ENCODE measurements at regions not wholly inside any gene's neighbourhood (a gene's known extent, or its start where the extent isn't known, plus 50 kb on each side); places are given as distances from the start of the nearest gene placed in this dataset.

GRCh38 chrX:10047133-10047532 lies 80.0 kb downstream of the CLDN34 start:
- no peak overlapping the region for H3K27ac ChIP-seq (ENCODE audit: insufficient read depth, low read length, poor library complexity, severe bottlenecking)
- H3K4me1 ChIP-seq (ENCODE audit: control insufficient read depth, insufficient read depth, low read length, poor library complexity, severe bottlenecking): no peaks in the 10 kb centered on the region
- no peak overlapping the region for H3K4me3 ChIP-seq (ENCODE audit: insufficient read depth, low read depth, low read length, poor library complexity, severe bottlenecking)
- no peaks in the 10 kb centered on the region for H3K9me3 ChIP-seq (ENCODE audit: control insufficient read depth, low read length)
- no peak for DNase-seq
- H3K27me3 ChIP-seq (replicated peaks; ENCODE audit: control insufficient read depth, insufficient read depth, low read length, poor library complexity, severe bottlenecking): no peaks in the 10 kb centered on the region
- no peaks in the 10 kb centered on the region for H3K36me3 ChIP-seq (ENCODE audit: control insufficient read depth, insufficient read depth, low read length)

- Histone ChIP-seq H3K4me3 (ENCODE audit: insufficient read depth, low read depth, low read length, poor library complexity, severe bottlenecking) (no peak overlapping the region), H3K27ac (ENCODE audit: insufficient read depth, low read length, poor library complexity, severe bottlenecking) (no peak overlapping the region), H3K4me1 (ENCODE audit: control insufficient read depth, insufficient read depth, low read length, poor library complexity, severe bottlenecking) (no peaks in the 10 kb centered on the region), H3K9me3 (ENCODE audit: control insufficient read depth, low read length) (no peaks in the 10 kb centered on the region), H3K36me3 (ENCODE audit: control insufficient read depth, insufficient read depth, low read length) (no peaks in the 10 kb centered on the region), H3K27me3 (replicated peaks; ENCODE audit: control insufficient read depth, insufficient read depth, low read length, poor library complexity, severe bottlenecking) (no peaks in the 10 kb centered on the region)
- DNase-seq: no peak
These were observed 80.5 kb downstream of the CLDN34 start for GRCh38 chrX:10047631-10048030.

- Histone ChIP-seq H3K36me3 (ENCODE audit: control insufficient read depth, insufficient read depth, low read length) (no peaks in the 10 kb centered on the region), H3K27ac (ENCODE audit: insufficient read depth, low read length, poor library complexity, severe bottlenecking) (no peak overlapping the region), H3K4me1 (ENCODE audit: control insufficient read depth, insufficient read depth, low read length, poor library complexity, severe bottlenecking) (no peaks in the 10 kb centered on the region), H3K27me3 (replicated peaks; ENCODE audit: control insufficient read depth, insufficient read depth, low read length, poor library complexity, severe bottlenecking) (no peaks in the 10 kb centered on the region), H3K9me3 (ENCODE audit: control insufficient read depth, low read length) (no peaks in the 10 kb centered on the region), H3K4me3 (ENCODE audit: insufficient read depth, low read depth, low read length, poor library complexity, severe bottlenecking) (no peak overlapping the region)
- DNase-seq: no peak
These were observed 80.9 kb downstream of the CLDN34 start for GRCh38 chrX:10048076-10048475.

- no peak for DNase-seq
- Histone ChIP-seq H3K36me3 (ENCODE audit: control insufficient read depth, insufficient read depth, low read length) (no peaks in the 10 kb centered on the region), H3K27ac (ENCODE audit: insufficient read depth, low read length, poor library complexity, severe bottlenecking) (no peak overlapping the region), H3K4me1 (ENCODE audit: control insufficient read depth, insufficient read depth, low read length, poor library complexity, severe bottlenecking) (no peaks in the 10 kb centered on the region), H3K4me3 (ENCODE audit: insufficient read depth, low read depth, low read length, poor library complexity, severe bottlenecking) (no peak overlapping the region), H3K9me3 (ENCODE audit: control insufficient read depth, low read length) (no peaks in the 10 kb centered on the region), H3K27me3 (replicated peaks; ENCODE audit: control insufficient read depth, insufficient read depth, low read length, poor library complexity, severe bottlenecking) (no peaks in the 10 kb centered on the region)
These were observed 81.5 kb downstream of the CLDN34 start for GRCh38 chrX:10048707-10049106.

- no peak overlapping the region for H3K27ac ChIP-seq (ENCODE audit: insufficient read depth, low read length, poor library complexity, severe bottlenecking)
- no peaks in the 10 kb centered on the region for H3K9me3 ChIP-seq (ENCODE audit: control insufficient read depth, low read length)
- no peak for DNase-seq
- no peak overlapping the region for H3K4me3 ChIP-seq (ENCODE audit: insufficient read depth, low read depth, low read length, poor library complexity, severe bottlenecking)
- H3K4me1 ChIP-seq (ENCODE audit: control insufficient read depth, insufficient read depth, low read length, poor library complexity, severe bottlenecking): no peaks in the 10 kb centered on the region
- no peaks in the 10 kb centered on the region for H3K36me3 ChIP-seq (ENCODE audit: control insufficient read depth, insufficient read depth, low read length)
- no peaks in the 10 kb centered on the region for H3K27me3 ChIP-seq (replicated peaks; ENCODE audit: control insufficient read depth, insufficient read depth, low read length, poor library complexity, severe bottlenecking)
These were observed 82.1 kb downstream of the CLDN34 start for GRCh38 chrX:10049236-10049635.

- no peaks in the 10 kb centered on the region for H3K9me3 ChIP-seq (ENCODE audit: control insufficient read depth, low read length)
- no peak overlapping the region for H3K4me3 ChIP-seq (ENCODE audit: insufficient read depth, low read depth, low read length, poor library complexity, severe bottlenecking)
- H3K27me3 ChIP-seq (replicated peaks; ENCODE audit: control insufficient read depth, insufficient read depth, low read length, poor library complexity, severe bottlenecking): no peaks in the 10 kb centered on the region
- H3K36me3 ChIP-seq (ENCODE audit: control insufficient read depth, insufficient read depth, low read length): no peaks in the 10 kb centered on the region
- no peak for DNase-seq
- H3K4me1 ChIP-seq (ENCODE audit: control insufficient read depth, insufficient read depth, low read length, poor library complexity, severe bottlenecking): no peaks in the 10 kb centered on the region
- no peak overlapping the region for H3K27ac ChIP-seq (ENCODE audit: insufficient read depth, low read length, poor library complexity, severe bottlenecking)
These were observed 83.3 kb downstream of the CLDN34 start for GRCh38 chrX:10050481-10050880.

GRCh38 chrX:10051866-10052480 lies 84.8 kb downstream of the CLDN34 start:
- DNase-seq: no peak
- Histone ChIP-seq H3K27ac (ENCODE audit: insufficient read depth, low read length, poor library complexity, severe bottlenecking) (no peak overlapping the region), H3K36me3 (ENCODE audit: control insufficient read depth, insufficient read depth, low read length) (no peaks in the 10 kb centered on the region), H3K9me3 (ENCODE audit: control insufficient read depth, low read length) (no peaks in the 10 kb centered on the region), H3K27me3 (replicated peaks; ENCODE audit: control insufficient read depth, insufficient read depth, low read length, poor library complexity, severe bottlenecking) (no peaks in the 10 kb centered on the region), H3K4me3 (ENCODE audit: insufficient read depth, low read depth, low read length, poor library complexity, severe bottlenecking) (no peak overlapping the region), H3K4me1 (ENCODE audit: control insufficient read depth, insufficient read depth, low read length, poor library complexity, severe bottlenecking) (no peaks in the 10 kb centered on the region)

- Histone ChIP-seq H3K4me1 (ENCODE audit: control insufficient read depth, insufficient read depth, low read length, poor library complexity, severe bottlenecking) (no peaks in the 10 kb centered on the region), H3K36me3 (ENCODE audit: control insufficient read depth, insufficient read depth, low read length) (no peaks in the 10 kb centered on the region), H3K27me3 (replicated peaks; ENCODE audit: control insufficient read depth, insufficient read depth, low read length, poor library complexity, severe bottlenecking) (no peaks in the 10 kb centered on the region), H3K9me3 (ENCODE audit: control insufficient read depth, low read length) (no peaks in the 10 kb centered on the region), H3K4me3 (ENCODE audit: insufficient read depth, low read depth, low read length, poor library complexity, severe bottlenecking) (no peak overlapping the region), H3K27ac (ENCODE audit: insufficient read depth, low read length, poor library complexity, severe bottlenecking) (no peak overlapping the region)
- DNase-seq: no peak
These were observed 85.9 kb downstream of the CLDN34 start for GRCh38 chrX:10052906-10053625.

GRCh38 chrX:10054396-10054795 lies 87.2 kb downstream of the CLDN34 start:
- no peaks in the 10 kb centered on the region for H3K27me3 ChIP-seq (replicated peaks; ENCODE audit: control insufficient read depth, insufficient read depth, low read length, poor library complexity, severe bottlenecking)
- DNase-seq: no peak
- H3K27ac ChIP-seq (ENCODE audit: insufficient read depth, low read length, poor library complexity, severe bottlenecking): no peak overlapping the region
- no peaks in the 10 kb centered on the region for H3K4me1 ChIP-seq (ENCODE audit: control insufficient read depth, insufficient read depth, low read length, poor library complexity, severe bottlenecking)
- H3K4me3 ChIP-seq (ENCODE audit: insufficient read depth, low read depth, low read length, poor library complexity, severe bottlenecking): no peak overlapping the region
- no peaks in the 10 kb centered on the region for H3K9me3 ChIP-seq (ENCODE audit: control insufficient read depth, low read length)
- H3K36me3 ChIP-seq (ENCODE audit: control insufficient read depth, insufficient read depth, low read length): no peaks in the 10 kb centered on the region

GRCh38 chrX:10055430-10055829 lies 88.3 kb downstream of the CLDN34 start:
- no peaks in the 10 kb centered on the region for H3K9me3 ChIP-seq (ENCODE audit: control insufficient read depth, low read length)
- no peak for DNase-seq
- H3K27me3 ChIP-seq (replicated peaks; ENCODE audit: control insufficient read depth, insufficient read depth, low read length, poor library complexity, severe bottlenecking): no peaks in the 10 kb centered on the region
- H3K4me1 ChIP-seq (ENCODE audit: control insufficient read depth, insufficient read depth, low read length, poor library complexity, severe bottlenecking): no peaks in the 10 kb centered on the region
- H3K27ac ChIP-seq (ENCODE audit: insufficient read depth, low read length, poor library complexity, severe bottlenecking): no peak overlapping the region
- H3K36me3 ChIP-seq (ENCODE audit: control insufficient read depth, insufficient read depth, low read length): no peaks in the 10 kb centered on the region
- no peak overlapping the region for H3K4me3 ChIP-seq (ENCODE audit: insufficient read depth, low read depth, low read length, poor library complexity, severe bottlenecking)

All from effector memory CD4-positive, alpha-beta T cell (primary cell).